ENCODE measurements at regions not wholly inside any gene's neighbourhood (a gene's known extent, or its start where the extent isn't known, plus 50 kb on each side); places are given as distances from the start of the nearest gene placed in this dataset.

GRCh38 chr12:78695749-78696148 lies 168.8 kb upstream of the SYT1 start:
- TF ChIP-seq CTCF (IDR thresholded peaks at IDR 0.05) (no peak), POLR2A (IDR thresholded peaks at IDR 0.05) (no peak)
